Smooth muscle cell (in vitro differentiated cells): ENCODE measurements at regions not wholly inside any gene's neighbourhood (a gene's known extent, or its start where the extent isn't known, plus 50 kb on each side); places are given as distances from the start of the nearest gene placed in this dataset.

Experiments used
- DNase-seq: peaks from one replicate; lab custom pipeline; 2025; ENCODE audit not compliant: unreplicated experiment; lab: John Stamatoyannopoulos, UW
- H2AFZ ChIP-seq: fragments of 200-600 bp; sonication (generic); 2 replicates; pipeline ENCODE4 v1.6.0; 2016; ENCODE audit warnings: antibody characterized with exemption, low read depth, mild to moderate bottlenecking
- H3F3A ChIP-seq: fragments of 200-600 bp; sonication (generic); 2 replicates; pipeline ENCODE4 v1.6.0; 2017; ENCODE audit warnings: antibody characterized with exemption, low read depth
- H3K27ac ChIP-seq: fragments of 200-600 bp; sonication (generic); 2 replicates; pipeline ENCODE4 v1.5.1; 2016; ENCODE audit warnings: low read depth, mild to moderate bottlenecking
- H3K27me3 ChIP-seq: fragments of 200-600 bp; sonication (generic); 2 replicates; pipeline ENCODE4 v1.6.1; 2016; ENCODE audit warnings: low read depth, mild to moderate bottlenecking
- H3K36me3 ChIP-seq: fragments of 200-600 bp; sonication (generic); 2 replicates; pipeline ENCODE4 v1.5.1; 2016; ENCODE audit warnings: low read depth
- H3K4me1 ChIP-seq: fragments of 200-600 bp; sonication (generic); 2 replicates; pipeline ENCODE4 v1.5.1; 2016; ENCODE audit warnings: low read depth
- H3K4me2 ChIP-seq: fragments of 200-600 bp; sonication (generic); 2 replicates; pipeline ENCODE4 v1.6.0; 2016; ENCODE audit warnings: mild to moderate bottlenecking
- H3K4me3 ChIP-seq: fragments of 200-600 bp; sonication (generic); 2 replicates; pipeline ENCODE4 v1.5.1; 2016; ENCODE audit warnings: mild to moderate bottlenecking
- H3K79me2 ChIP-seq: fragments of 200-600 bp; sonication (generic); 2 replicates; pipeline ENCODE4 v1.6.0; 2016; ENCODE audit warnings: low read depth, mild to moderate bottlenecking
- H3K9ac ChIP-seq: fragments of 200-600 bp; sonication (generic); 2 replicates; pipeline ENCODE4 v1.6.0; 2016; ENCODE audit warnings: low read depth
- H3K9me3 ChIP-seq: fragments of 200-600 bp; sonication (generic); replicated peaks from 2 replicates; pipeline ENCODE4 v1.5.1; 2016; ENCODE audit warnings: low read depth
- H4K20me1 ChIP-seq: fragments of 200-600 bp; sonication (generic); 2 replicates; pipeline ENCODE4 v1.6.0; 2016; ENCODE audit warnings: low read depth
- WGBS: methylation state at CpG from one replicate; pipeline ENCODE4 v1.1.7; 2016; ENCODE audit warnings: low lambda C conversion rate; 5-methylcytosine and 5-hydroxymethylcytosine counted together
- TF ChIP-seq, protein P1 (sequence below): fragments of 200-600 bp; sonication (generic); IDR thresholded peaks from 2 replicates; pipeline ENCODE4 v1.5.1; 2017; ENCODE audit warnings: borderline replicate concordance, mild to moderate bottlenecking, antibody characterized with exemption; ENCODE audit not compliant: insufficient read depth, poor library complexity, severe bottlenecking

DNA sequence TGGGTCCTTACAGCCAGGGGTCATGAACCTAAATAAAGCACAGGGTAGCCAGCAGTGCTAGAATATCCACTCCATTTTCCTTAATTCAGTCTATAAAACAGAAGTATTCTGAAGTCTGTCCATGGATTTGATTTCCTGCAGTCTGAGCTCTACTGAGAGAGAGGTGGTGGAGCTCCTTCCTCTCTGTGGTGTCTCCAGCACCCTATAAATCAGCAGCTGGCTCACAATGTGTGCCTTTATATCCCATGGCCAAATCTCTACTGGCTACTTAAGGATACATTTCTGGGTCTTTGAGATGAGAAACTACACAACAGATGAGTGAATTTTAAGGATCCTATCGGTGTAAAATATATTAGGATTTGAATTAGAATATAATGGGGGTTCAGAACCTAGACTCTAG is 339.9 kb upstream of the RBMS3 start:
- H3K9ac ChIP-seq = no peak overlapping the region
- H3K27me3 ChIP-seq = no peaks in the 10 kb centered on the region
- H3K36me3 ChIP-seq = no peaks in the 10 kb centered on the region
- H3K4me1 ChIP-seq = no peaks in the 10 kb centered on the region
- H4K20me1 ChIP-seq = no peaks in the 10 kb centered on the region
- no peak overlapping the region for H3K27ac ChIP-seq
- H3K4me2 ChIP-seq = peak overlapping the region; percentile 47
- 75% methylated on average over 1 of the region's 1 CpG for WGBS
- H3F3A ChIP-seq = no peaks in the 10 kb centered on the region
- H3K79me2 ChIP-seq = no peaks in the 10 kb centered on the region
- H3K4me3 ChIP-seq = no peak overlapping the region
- DNase-seq = no peak
- H2AFZ ChIP-seq = no peak overlapping the region
- H3K9me3 ChIP-seq = no peaks in the 10 kb centered on the region
- TF ChIP-seq, protein P1, sequence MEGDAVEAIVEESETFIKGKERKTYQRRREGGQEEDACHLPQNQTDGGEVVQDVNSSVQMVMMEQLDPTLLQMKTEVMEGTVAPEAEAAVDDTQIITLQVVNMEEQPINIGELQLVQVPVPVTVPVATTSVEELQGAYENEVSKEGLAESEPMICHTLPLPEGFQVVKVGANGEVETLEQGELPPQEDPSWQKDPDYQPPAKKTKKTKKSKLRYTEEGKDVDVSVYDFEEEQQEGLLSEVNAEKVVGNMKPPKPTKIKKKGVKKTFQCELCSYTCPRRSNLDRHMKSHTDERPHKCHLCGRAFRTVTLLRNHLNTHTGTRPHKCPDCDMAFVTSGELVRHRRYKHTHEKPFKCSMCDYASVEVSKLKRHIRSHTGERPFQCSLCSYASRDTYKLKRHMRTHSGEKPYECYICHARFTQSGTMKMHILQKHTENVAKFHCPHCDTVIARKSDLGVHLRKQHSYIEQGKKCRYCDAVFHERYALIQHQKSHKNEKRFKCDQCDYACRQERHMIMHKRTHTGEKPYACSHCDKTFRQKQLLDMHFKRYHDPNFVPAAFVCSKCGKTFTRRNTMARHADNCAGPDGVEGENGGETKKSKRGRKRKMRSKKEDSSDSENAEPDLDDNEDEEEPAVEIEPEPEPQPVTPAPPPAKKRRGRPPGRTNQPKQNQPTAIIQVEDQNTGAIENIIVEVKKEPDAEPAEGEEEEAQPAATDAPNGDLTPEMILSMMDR = no peak

DNA sequence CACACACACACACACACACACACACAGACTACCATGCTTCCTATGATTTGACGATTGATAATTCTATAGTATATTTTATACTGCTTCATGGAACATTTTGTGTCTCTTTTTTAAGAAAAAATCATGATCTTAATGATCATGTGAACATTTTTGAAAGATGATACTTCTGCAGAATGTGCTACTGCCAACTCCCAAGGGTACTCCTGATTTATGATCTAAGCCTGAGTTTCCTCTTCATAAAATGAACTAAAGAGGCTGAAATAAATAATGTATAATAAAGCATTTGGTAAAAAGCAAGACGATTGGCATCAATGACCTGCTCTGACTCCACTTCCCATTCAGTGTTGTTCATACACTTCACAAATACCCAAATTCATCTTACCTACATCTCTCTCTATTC is 333.8 kb upstream of the RBMS3 start:
- H2AFZ ChIP-seq = no peak overlapping the region
- no peaks in the 10 kb centered on the region for H3K79me2 ChIP-seq
- no peak overlapping the region for H3K4me3 ChIP-seq
- no peaks in the 10 kb centered on the region for H3K27me3 ChIP-seq
- TF ChIP-seq, protein P1 = no peak
- 76% methylated on average over 2 of the region's 2 CpGs for WGBS
- DNase-seq = no peak
- no peaks in the 10 kb centered on the region for H3K9me3 ChIP-seq
- H3K9ac ChIP-seq = no peak overlapping the region
- no peak overlapping the region for H3K4me2 ChIP-seq
- no peaks in the 10 kb centered on the region for H4K20me1 ChIP-seq
- no peaks in the 10 kb centered on the region for H3F3A ChIP-seq
- no peaks in the 10 kb centered on the region for H3K36me3 ChIP-seq
- no peak overlapping the region for H3K27ac ChIP-seq
- no peaks in the 10 kb centered on the region for H3K4me1 ChIP-seq

DNA sequence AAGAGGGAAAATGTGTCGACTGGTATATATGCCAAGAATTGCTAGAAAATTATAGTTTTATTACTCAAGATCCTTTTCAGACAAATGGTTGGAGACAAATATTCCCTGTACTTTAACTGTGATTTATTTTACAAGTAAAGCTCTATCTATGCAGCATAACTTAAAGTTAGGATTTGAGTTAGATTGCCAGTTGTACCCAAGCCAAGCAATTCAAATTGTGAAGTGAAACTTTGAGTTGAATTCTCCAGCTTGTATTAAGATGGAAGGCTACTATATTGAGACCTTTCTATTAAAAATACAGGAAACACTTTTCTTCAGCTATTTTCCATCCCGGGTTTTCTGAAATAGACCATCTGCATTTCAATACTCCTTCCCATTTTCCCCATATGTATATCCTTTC is 333.1 kb upstream of the RBMS3 start:
- TF ChIP-seq, protein P1 = no peak
- DNase-seq = no peak
- 93% methylated on average over 2 of the region's 2 CpGs for WGBS

DNA sequence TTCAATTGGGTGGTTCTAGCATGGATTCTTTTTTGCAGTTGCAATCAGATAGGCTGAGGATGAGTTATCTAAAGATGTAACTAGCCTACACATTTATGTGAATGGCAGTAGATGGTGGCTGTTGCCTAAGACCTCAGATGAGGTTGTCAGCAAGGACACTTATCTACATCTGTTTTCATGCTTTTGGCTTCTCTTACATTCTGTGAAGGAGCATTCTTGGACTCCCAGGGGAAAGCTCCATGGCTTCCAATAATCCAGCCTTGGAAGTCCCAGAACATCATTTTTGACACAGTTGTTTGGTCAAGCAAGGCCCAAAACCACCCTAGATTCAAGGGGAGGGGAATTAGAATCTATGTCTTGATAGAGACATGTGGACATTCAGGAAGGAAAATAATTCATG is 332.2 kb upstream of the RBMS3 start:
- no peaks in the 10 kb centered on the region for H3K4me1 ChIP-seq
- H3K4me2 ChIP-seq = no peak overlapping the region
- H3K79me2 ChIP-seq = no peaks in the 10 kb centered on the region
- TF ChIP-seq, protein P1 = no peak
- H3K9me3 ChIP-seq = no peaks in the 10 kb centered on the region
- no peak overlapping the region for H2AFZ ChIP-seq
- H3K36me3 ChIP-seq = no peaks in the 10 kb centered on the region
- no peaks in the 10 kb centered on the region for H4K20me1 ChIP-seq
- H3F3A ChIP-seq = no peaks in the 10 kb centered on the region
- no peaks in the 10 kb centered on the region for H3K27me3 ChIP-seq
- H3K9ac ChIP-seq = no peak overlapping the region
- no peak for DNase-seq
- no peak overlapping the region for H3K27ac ChIP-seq
- H3K4me3 ChIP-seq = no peak overlapping the region

More for the DNA sequence above, 333.1 kb upstream of the RBMS3 start:
- H3K4me2 ChIP-seq = no peak overlapping the region
- H3F3A ChIP-seq = no peaks in the 10 kb centered on the region
- H3K79me2 ChIP-seq = no peaks in the 10 kb centered on the region
- H3K9ac ChIP-seq = no peak overlapping the region
- no peak overlapping the region for H3K4me3 ChIP-seq
- H3K4me1 ChIP-seq = no peaks in the 10 kb centered on the region
- no peak overlapping the region for H3K27ac ChIP-seq
- no peaks in the 10 kb centered on the region for H4K20me1 ChIP-seq
- H3K27me3 ChIP-seq = no peaks in the 10 kb centered on the region
- H3K36me3 ChIP-seq = no peaks in the 10 kb centered on the region
- H2AFZ ChIP-seq = no peak overlapping the region
- H3K9me3 ChIP-seq = no peaks in the 10 kb centered on the region
